ENCODE measurements at regions not wholly inside any gene's neighbourhood (a gene's known extent, or its start where the extent isn't known, plus 50 kb on each side); places are given as distances from the start of the nearest gene placed in this dataset.
"Not testable (repeated sequence)": the region's sequence is repeated elsewhere in the genome, so short reads cannot be mapped to it uniquely, and the experiment has no call there.

- DNase-seq (ENCODE audit: low read depth) = no peak
Measured at GRCh38 chr16:19980632-19981265, 92.9 kb downstream of the GPR139 start.

DNA sequence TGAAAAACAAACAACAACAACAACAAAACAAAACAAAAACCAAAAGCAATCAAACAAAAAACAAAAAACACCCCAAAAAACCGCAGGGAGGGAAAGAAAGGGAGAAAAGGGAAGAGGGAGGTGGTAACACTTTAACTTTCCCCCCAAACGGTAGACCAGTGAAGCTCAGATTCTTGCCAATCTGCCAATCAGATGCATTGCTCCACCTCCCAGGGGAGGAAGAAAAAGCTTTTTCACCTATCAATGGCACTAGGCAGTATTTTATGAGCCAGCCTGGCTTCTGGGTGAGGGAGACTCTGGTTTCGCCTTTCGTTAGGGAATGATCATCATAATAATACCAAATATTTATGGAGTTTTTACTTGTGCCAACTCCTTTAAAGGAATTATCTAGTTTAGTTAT is 94.1 kb downstream of the GPR139 start:
- no peak for DNase-seq (ENCODE audit: low read depth)

DNA sequence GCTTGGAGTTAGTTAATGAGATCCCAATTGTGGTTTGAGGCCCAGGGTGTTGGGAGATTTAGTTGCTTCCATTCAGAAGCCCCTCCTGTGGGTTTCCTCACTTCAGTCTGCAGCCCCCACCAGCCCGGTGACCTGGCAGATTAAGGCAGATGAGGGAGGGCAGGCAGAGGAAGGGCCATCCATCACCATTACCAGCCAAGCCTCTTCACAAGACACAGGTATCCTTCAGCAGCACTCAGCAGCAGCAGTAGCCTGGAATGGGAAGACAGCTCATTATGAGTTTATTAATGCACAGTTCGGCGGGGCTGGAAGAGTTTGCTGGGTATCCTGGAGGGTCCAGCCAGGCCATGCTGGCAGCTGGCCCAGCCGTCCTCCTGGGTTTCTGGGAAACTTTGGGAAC is 90.0 kb upstream of the GPRC5B start:
- DNase-seq (ENCODE audit: low read depth) = no peak

GRCh38 chr16:19972111-19972510 is 87.5 kb upstream of the GPRC5B start:
- no peak for DNase-seq (ENCODE audit: low read depth)

GRCh38 chr16:19968891-19969683 is 84.4 kb upstream of the GPRC5B start:
- DNase-seq (ENCODE audit: low read depth) = no peak

GRCh38 chr16:19967963-19968362 is 83.3 kb upstream of the GPRC5B start:
- DNase-seq (ENCODE audit: low read depth) = no peak

- DNase-seq (ENCODE audit: low read depth) = no peak
Measured at GRCh38 chr16:19967561-19967960, 82.9 kb upstream of the GPRC5B start.

DNA sequence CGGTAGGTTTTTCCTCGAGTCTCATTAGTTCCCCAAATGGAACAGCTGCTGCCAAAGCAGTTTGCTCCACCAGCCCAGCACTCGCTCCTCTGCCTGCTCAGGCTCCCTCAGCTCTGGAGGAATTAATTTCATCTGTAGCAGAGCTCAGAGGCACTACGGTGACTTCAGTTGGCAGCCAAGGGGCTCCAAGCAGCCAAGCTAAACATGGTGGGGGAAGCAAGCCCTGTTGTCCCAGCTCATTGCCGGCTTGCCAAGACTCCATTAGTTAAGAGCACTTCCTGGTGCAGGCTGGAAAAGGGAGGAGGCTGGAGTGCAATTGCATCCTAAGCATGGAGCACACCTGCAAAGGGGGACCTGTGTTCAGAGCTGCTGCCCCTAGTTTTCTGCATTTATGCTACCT is 78.7 kb upstream of the GPRC5B start:
- DNase-seq (ENCODE audit: low read depth) = peak; percentile 6

DNA sequence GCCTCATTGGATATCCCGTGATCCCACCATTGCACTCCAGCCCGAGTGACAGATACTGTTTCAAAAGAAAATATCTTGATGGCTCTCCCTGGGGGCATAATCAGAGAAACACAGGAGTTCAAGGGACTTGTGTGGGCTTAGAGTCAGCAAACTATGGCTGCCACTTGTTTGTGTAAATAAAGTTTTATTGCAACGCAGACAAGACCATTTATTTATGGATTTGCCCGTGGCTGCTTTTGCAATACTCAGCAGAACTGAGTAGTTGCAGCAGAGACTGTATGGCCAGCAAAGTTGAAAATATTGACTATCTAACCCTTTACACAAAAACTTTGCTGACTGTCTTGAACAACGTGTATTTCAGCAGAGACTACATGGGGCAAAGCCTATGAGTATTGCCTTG is 75.5 kb upstream of the GPRC5B start:
- no peak for DNase-seq (ENCODE audit: low read depth)

DNA sequence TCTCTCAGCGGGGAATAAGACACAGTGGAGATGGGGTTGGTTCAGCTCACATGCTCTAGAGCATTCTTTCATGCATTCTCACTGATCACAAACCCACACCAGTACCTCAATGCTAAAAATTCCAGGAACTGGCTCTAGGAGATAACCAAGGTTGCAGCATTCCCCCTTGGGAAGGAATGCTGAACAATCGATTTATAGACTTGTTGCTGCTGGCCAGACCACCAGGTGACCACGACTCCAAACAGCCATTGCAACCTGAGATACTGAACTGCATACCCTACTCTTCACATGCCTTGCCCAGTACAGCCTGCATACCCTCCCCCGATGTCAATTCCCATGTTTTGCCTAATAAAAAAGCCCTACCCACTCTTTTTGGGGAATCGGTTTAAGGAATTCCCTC is 75.1 kb upstream of the GPRC5B start:
- no peak for DNase-seq (ENCODE audit: low read depth)

DNA sequence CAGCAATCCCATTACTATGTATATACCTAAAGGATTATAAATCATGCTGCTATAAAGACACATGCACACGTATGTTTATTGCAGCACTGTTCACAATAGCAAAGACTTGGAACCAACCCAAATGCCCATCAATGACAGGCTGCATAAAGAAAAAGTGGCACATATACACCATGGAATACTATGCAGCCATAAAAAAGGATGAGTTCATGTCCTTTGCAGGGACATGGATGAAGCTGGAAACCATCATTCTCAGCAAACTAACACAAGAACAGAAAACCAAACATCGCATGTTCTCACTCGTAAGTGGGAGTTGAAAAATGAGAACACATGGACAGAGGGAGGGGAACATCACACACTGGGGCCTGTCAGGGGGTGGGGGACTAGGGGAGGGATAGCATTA is 71.2 kb upstream of the GPRC5B start:
- DNase-seq (ENCODE audit: low read depth) = not testable (repeated sequence)

DNA sequence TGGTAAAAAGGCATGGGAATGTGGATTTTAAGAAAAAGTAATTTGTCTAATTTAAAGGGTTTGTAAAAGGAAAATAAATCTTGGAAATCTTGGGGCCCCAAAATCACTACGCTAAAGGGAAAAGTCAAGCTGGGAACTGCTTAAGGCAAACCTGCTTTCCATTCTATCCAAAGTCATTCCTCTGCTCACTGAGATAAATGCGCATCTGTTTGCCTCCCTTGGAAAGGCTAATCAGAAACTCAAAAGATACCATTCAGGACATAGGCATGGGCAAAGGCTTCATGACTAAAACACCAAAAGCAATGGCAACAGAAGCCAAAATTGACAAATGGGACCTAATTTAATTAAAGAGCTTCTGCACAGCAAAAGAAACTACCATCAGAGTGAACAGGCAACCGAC is 70.4 kb upstream of the GPRC5B start:
- not testable (repeated sequence) for DNase-seq (ENCODE audit: low read depth)

- no peak for DNase-seq (ENCODE audit: low read depth)
Measured at GRCh38 chr16:19948186-19949104, 63.8 kb upstream of the GPRC5B start.

GRCh38 chr16:19945934-19946333 is 61.3 kb upstream of the GPRC5B start:
- no peak for DNase-seq (ENCODE audit: low read depth)

- DNase-seq (ENCODE audit: low read depth) = no peak
Measured at GRCh38 chr16:19940195-19940594, 55.5 kb upstream of the GPRC5B start.

GRCh38 chr16:19939553-19939952 is 54.9 kb upstream of the GPRC5B start:
- no peak for DNase-seq (ENCODE audit: low read depth)

- DNase-seq (ENCODE audit: low read depth) = no peak
Measured at GRCh38 chr16:19938536-19938935, 53.9 kb upstream of the GPRC5B start.

DNA sequence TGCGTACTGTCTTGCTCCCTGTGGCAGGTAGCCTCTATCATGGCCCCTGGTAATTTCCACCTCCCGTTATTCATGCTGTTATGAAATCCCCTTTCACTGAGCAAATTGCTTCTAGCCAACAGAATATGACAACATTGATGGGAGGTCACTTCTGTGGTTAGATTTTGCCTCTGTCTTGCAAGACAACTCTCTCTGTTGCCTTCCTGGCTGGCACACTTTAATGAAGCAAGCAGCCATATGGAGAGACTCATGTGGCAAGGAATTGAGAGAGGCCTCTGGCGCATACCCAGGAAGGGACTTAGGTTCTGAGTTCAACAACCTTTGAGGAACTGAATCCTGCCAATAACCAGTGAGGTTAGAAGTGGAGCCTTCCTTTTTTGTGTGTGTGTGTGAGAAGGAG is 51.8 kb upstream of the GPRC5B start:
- no peak for DNase-seq (ENCODE audit: low read depth)

- DNase-seq (ENCODE audit: low read depth) = no peak
Measured at GRCh38 chr16:19935694-19936093, 51.0 kb upstream of the GPRC5B start.
